Hypothalamus (tissue), 51 donors: ENCODE measurements at regions not wholly inside any gene's neighbourhood (a gene's known extent, or its start where the extent isn't known, plus 50 kb on each side); places are given as distances from the start of the nearest gene placed in this dataset.

Experiments used
- DNase-seq, 51 donors: peaks; one replicate each; lab custom pipeline; 2025; lab: John Stamatoyannopoulos, UW

DNA sequence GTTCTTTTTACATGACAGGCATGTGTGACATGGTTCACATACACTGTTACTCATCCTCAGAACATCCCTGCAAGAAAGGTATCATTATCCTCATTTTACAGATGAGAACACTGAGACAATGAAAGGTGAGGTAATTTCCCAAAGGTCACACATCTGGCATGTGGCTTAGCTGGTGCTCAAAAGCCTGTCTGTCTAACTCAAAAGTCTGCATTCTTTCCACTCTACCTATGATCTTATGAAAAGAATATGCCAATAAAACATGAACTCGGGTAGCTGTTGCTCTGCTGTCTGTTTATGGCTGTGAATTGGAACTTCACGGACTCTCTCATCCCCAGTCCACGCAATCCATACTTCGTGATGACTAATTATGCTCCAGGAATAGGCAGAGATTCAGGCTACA lies 79.0 kb upstream of the ODAD2 start:
- no peak for DNase-seq

GRCh38 chr10:28075424-28075823 lies 76.5 kb upstream of the ODAD2 start:
- no peak for DNase-seq

- no peak for DNase-seq
These were observed 73.7 kb upstream of the ODAD2 start for GRCh38 chr10:28072573-28072972.

DNA sequence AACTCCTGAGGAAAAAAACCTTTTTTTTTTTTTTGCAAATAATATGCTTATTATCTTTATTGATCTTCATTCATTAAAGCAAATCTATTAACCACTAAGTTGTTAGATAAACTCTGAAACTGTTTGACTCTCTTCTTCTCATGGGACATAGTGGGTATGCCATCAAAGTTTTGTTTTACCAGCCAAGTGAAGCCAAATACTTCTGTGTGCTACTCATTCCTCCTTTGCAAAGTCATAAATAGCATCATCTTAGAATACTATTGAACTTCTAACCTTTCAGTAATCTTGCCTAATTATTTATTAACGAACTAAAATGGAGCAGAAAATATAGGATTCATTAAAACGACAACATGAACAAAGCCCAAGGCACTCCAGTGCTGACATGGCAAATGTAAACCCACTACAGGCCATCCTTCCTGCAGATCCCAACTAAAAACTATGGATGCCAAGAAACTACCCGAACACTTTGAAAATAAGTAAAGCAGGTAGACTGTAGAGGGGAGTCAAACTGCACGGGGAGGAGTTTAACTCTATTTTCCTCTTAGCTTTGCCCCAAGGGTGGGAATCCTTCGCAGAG lies 61.2 kb upstream of the ODAD2 start:
- no peak for DNase-seq

DNA sequence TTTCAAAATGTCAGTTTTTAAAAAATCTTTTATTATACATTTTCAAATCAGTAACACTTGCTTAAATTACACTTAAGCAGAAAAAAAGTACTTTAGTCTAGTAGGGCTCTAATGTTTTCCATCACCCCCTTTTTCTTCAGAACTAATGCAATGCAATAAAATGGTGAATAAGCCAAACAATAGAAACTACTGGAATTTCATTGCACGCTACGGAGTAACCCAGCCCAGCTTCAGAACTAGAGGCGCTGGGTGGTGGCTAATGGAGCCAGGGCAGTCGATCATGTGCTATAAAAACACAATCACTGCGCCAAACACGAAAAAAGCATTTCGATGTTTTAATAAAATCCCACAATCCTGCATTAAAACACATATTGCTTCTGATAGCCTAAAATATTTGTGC lies 59.9 kb upstream of the ODAD2 start:
- DNase-seq, result no peak

GRCh38 chr10:28054228-28054860 lies 55.5 kb upstream of the ODAD2 start:
- no peak for DNase-seq

DNA sequence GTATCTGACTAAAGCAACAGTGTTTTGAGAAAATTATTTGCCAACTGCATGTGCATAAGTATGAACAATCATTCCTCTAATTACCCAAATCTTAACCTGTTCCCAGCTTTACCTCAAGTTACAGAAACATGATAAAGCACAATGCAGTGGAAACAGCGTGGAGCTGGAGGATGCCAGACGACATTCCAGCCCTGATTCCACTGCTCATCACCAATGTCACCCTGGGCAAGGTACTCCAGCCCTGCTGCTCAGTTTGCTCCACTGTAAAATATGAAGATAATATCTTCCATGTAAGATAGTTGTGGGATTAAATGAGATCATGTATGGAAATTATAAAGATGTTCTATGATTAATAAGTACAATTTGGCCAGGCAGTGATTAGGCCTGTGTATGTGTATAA lies 50.4 kb upstream of the ODAD2 start:
- DNase-seq, result no peak
